K562 (cell line): ENCODE measurements at regions not wholly inside any gene's neighbourhood (a gene's known extent, or its start where the extent isn't known, plus 50 kb on each side); places are given as distances from the start of the nearest gene placed in this dataset.

Source experiments
- ATAC-seq: fragments of 200-7000 bp; cut with Tn5 transposase; 3 replicates; pipeline ENCODE4 v1.9.1; 2020; ENCODE audit warnings: moderate library complexity
- BruUV-seq: library from RNA; stranded (reverse); fragments of 400-500 nt; replicated peaks from 2 replicates; lab custom pipeline; 2021; lab: Mats Ljungman, UMichigan
- CTCF ChIA-PET: fragments of 300-600 bp; formaldehyde crosslinking; extraction: SDS; loops from one replicate; lab custom pipeline; 2021; ENCODE audit warnings: low intra/inter-chr PET ratio; lab: Yijun Ruan, JAX
- POLR2A ChIA-PET: fragments of 300-600, 350-650 bp; sonication (Branson Sonifier 250); formaldehyde crosslinking; extraction: SDS; loops from one replicate; lab custom pipeline; 2021; ENCODE audit warnings: antibody characterized with exemption, inconsistent platforms; lab: Yijun Ruan, JAX
- DNase-seq, 4 experiments: peaks; one replicate each; pipeline versions ENCODE4 v3.0.0 to v3.0.0-alpha.2; 2011 to 2018; ENCODE audit warnings: low spot score in 3 of 4, mixed read lengths in 3 of 4; ENCODE audit errors: extremely low read depth in 1 of 4
- FAIRE-seq: peaks from 2 replicates; lab custom pipeline; 2011; peaks lifted over from hg19 to GRCh38; lab: Jason Lieb, UNC
- H2AFZ ChIP-seq: 2 replicates; pipeline ENCODE4 v1.6.0; 2011; ENCODE audit warnings: low read depth, low read length, control low read depth, inconsistent platforms
- H3K27ac ChIP-seq: fragments of 200-600 bp; 3 replicates; pipeline ENCODE4 v1.8.0; 2011; ENCODE audit warnings: low read depth, mild to moderate bottlenecking, control low read depth, inconsistent platforms, low read length, moderate library complexity, mixed read lengths; ENCODE audit errors: extremely low read depth
- H3K27me3 ChIP-seq, 2 experiments: fragments of 300-600 bp in 1 of 2; 2 replicates in 1 of 2; 3 replicates in 1 of 2; pipeline versions ENCODE4 v1.6.0 to v1.8.0; 2011; ENCODE audit warnings: inconsistent platforms in 2 of 2, low read length in 2 of 2, mild to moderate bottlenecking in 1 of 2, mixed read lengths in 1 of 2, moderate library complexity in 1 of 2; ENCODE audit not compliant: control insufficient read depth in 2 of 2, insufficient read depth in 2 of 2
- H3K36me3 ChIP-seq: fragments of 300-600 bp; 3 replicates; pipeline ENCODE4 v1.8.0; 2011; ENCODE audit warnings: mild to moderate bottlenecking, low read length, inconsistent platforms; ENCODE audit not compliant: control insufficient read depth, insufficient read depth
- H3K4me1 ChIP-seq, 2 experiments: fragments of 200-600 bp in 1 of 2; replicated peaks in 1 of 2; 2 replicates in 1 of 2; 3 replicates in 1 of 2; pipeline versions ENCODE4 v1.5.1 to v1.8.0; 2011; ENCODE audit warnings: inconsistent platforms in 2 of 2, low read length in 2 of 2, mild to moderate bottlenecking in 1 of 2, mixed read lengths in 1 of 2, moderate library complexity in 1 of 2; ENCODE audit not compliant: control insufficient read depth in 2 of 2, insufficient read depth in 2 of 2
- H3K4me2 ChIP-seq: 2 replicates; pipeline ENCODE4 v1.6.1; 2011; ENCODE audit warnings: low read length, control low read depth, inconsistent platforms, mixed read lengths; ENCODE audit not compliant: insufficient read depth
- H3K4me3 ChIP-seq: fragments of 200-600 bp; sonication (generic), shearing (Covaris generic); 2 replicates; pipeline ENCODE4 v1.5.1; 2016; ENCODE audit warnings: control low read depth, inconsistent platforms
- H3K79me2 ChIP-seq: fragments of 200-600 bp; 3 replicates; pipeline ENCODE4 v1.8.0; 2011; ENCODE audit warnings: low read length, inconsistent platforms; ENCODE audit not compliant: control insufficient read depth, insufficient read depth
- H3K9ac ChIP-seq, 2 experiments: 2 replicates each; pipeline versions ENCODE4 v1.6.0 to v1.6.1; 2011; ENCODE audit warnings: low read depth in 2 of 2, low read length in 2 of 2, control low read depth in 1 of 2, inconsistent platforms in 1 of 2, mild to moderate bottlenecking in 1 of 2, mixed read lengths in 1 of 2; ENCODE audit not compliant: insufficient read depth in 1 of 2
- H3K9me1 ChIP-seq: one replicate; pipeline ENCODE4 v1.6.0; 2011; ENCODE audit warnings: inconsistent platforms, mild to moderate bottlenecking, low read length, moderate library complexity; ENCODE audit not compliant: control insufficient read depth, insufficient read depth
- H3K9me3 ChIP-seq: replicated peaks from 2 replicates; pipeline ENCODE4 v1.5.1; 2011; ENCODE audit warnings: low read depth, low read length, inconsistent platforms; ENCODE audit not compliant: control insufficient read depth, insufficient read depth
- H4K20me1 ChIP-seq: replicated peaks from 2 replicates; pipeline ENCODE4 v1.6.1; 2011; ENCODE audit warnings: low read length, inconsistent platforms, mixed read lengths; ENCODE audit not compliant: control insufficient read depth, insufficient read depth
- CCAR2 ChIP-seq: fragments of 200-400 bp; formaldehyde crosslinking; IDR thresholded peaks from 2 replicates; pipeline ENCODE4 v1.6.1; 2017; ENCODE audit warnings: mild to moderate bottlenecking, low read depth, low read length
- CHD2 ChIP-seq: IDR thresholded peaks from 2 replicates; pipeline ENCODE4 v1.6.1; 2011; ENCODE audit warnings: low read depth, low read length
- FOXO4 ChIP-seq: fragments of 450-650 bp; formaldehyde crosslinking; IDR thresholded peaks from 2 replicates; pipeline ENCODE4 v1.4.0; 2020; ENCODE audit warnings: mild to moderate bottlenecking, moderate library complexity
- GABPA ChIP-seq: fragments of 200-800 bp; sonication (Bioruptor generic); conservative IDR thresholded peaks from 2 replicates; pipeline ENCODE4 v1.6.1; 2016; ENCODE audit warnings: low read depth, missing genetic modification characterization, missing compliant biosample characterization
- NFIC ChIP-seq: fragments of 450-650 bp; IDR thresholded peaks from 2 replicates; pipeline ENCODE4 v1.6.1; 2017; ENCODE audit warnings: mild to moderate bottlenecking, inconsistent platforms
- POU5F1 ChIP-seq: fragments of 150-350 bp; IDR thresholded peaks from 2 replicates; pipeline ENCODE4 v1.6.1; 2014; ENCODE audit warnings: borderline replicate concordance, low read length, low read depth, mild to moderate bottlenecking; ENCODE audit not compliant: partially characterized antibody
- RB1 ChIP-seq: fragments of 450-650 bp; IDR thresholded peaks from 2 replicates; pipeline ENCODE4 v1.6.1; 2017; ENCODE audit warnings: low read depth, mild to moderate bottlenecking
- RBM25 ChIP-seq: fragments of 200-400 bp; formaldehyde crosslinking; IDR thresholded peaks from 2 replicates; pipeline ENCODE4 v1.6.1; 2018; ENCODE audit warnings: low read length, low read depth, moderate library complexity; ENCODE audit not compliant: severe bottlenecking
- SOX6 ChIP-seq: fragments of 450-650 bp; IDR thresholded peaks from 2 replicates; pipeline ENCODE4 v1.6.1; 2014; ENCODE audit warnings: mild to moderate bottlenecking
- STAT5A ChIP-seq: IDR thresholded peaks from 2 replicates; pipeline ENCODE4 v1.6.1; 2012; ENCODE audit warnings: low read length, inconsistent platforms, borderline replicate concordance
- THRB ChIP-seq: fragments of 450-650 bp; formaldehyde crosslinking; conservative IDR thresholded peaks from 2 replicates; pipeline ENCODE4 v1.4.0; 2022; ENCODE audit warnings: mild to moderate bottlenecking, missing genetic modification characterization
- WHSC1 ChIP-seq: IDR thresholded peaks from one replicate; pipeline ENCODE4 v1.6.1; 2012; ENCODE audit warnings: low read length, control low read depth, inconsistent platforms
- ZBTB43 ChIP-seq: sonication (generic); formaldehyde crosslinking; IDR thresholded peaks from 2 replicates; pipeline ENCODE4 v1.8.0; 2023; ENCODE audit warnings: mild to moderate bottlenecking, missing genetic modification reagents
- ZFPM2 ChIP-seq: fragments of 250-450 bp; sonication (Bioruptor Pico); IDR thresholded peaks from 2 replicates; pipeline ENCODE4 v1.5.1; 2022; ENCODE audit warnings: mild to moderate bottlenecking
- ZNF561 ChIP-seq: fragments of 450-650 bp; formaldehyde crosslinking; conservative IDR thresholded peaks from 2 replicates; pipeline ENCODE4 v1.4.0; 2020; ENCODE audit warnings: mild to moderate bottlenecking, moderate library complexity
- WGBS: fragments of 100-300 bp; shearing (Covaris generic); methylation state at CpG from one replicate; pipeline ENCODE4 v1.1.6; 2016; ENCODE audit warnings: low coverage, mixed read lengths; ENCODE audit not compliant: insufficient coverage; ENCODE audit errors: missing lambda C conversion rate; 5-methylcytosine and 5-hydroxymethylcytosine counted together
- in situ Hi-C: fragments of 300-500 bp; cut with MboI; formaldehyde crosslinking; loops from 4 replicates; pipeline ENCODE4 v1.15.0; 2018; ENCODE audit warnings: inconsistent platforms, mixed read lengths
- intact Hi-C: fragments of 100-400 bp; cut with micrococcal nuclease; formaldehyde crosslinking; loops from 2 replicates; pipeline ENCODE4 v1.14.2; 2022

- no peaks in the 10 kb centered on the region for H3K36me3 ChIP-seq
- POLR2A ChIA-PET: no interaction called here
- DNase-seq: no peak
- H3K79me2 ChIP-seq: no peaks in the 10 kb centered on the region
- no peak overlapping the region for H3K9ac ChIP-seq
- H3K27ac ChIP-seq: no peak overlapping the region
- no TSS peak for BruUV-seq
- H3K9me1 ChIP-seq: no peaks in the 10 kb centered on the region
- H3K4me2 ChIP-seq: no peak overlapping the region
- intact Hi-C loops: no loop called here
- CTCF ChIA-PET: no interaction called here
- H3K4me1 ChIP-seq: no peaks in the 10 kb centered on the region
- H3K27me3 ChIP-seq: no peaks in the 10 kb centered on the region
- no peak overlapping the region for H2AFZ ChIP-seq
- ATAC-seq: no peak
- no peak for TF ChIP-seq GABPA (tag)
- no peak for TF ChIP-seq SOX6
- no peak for TF ChIP-seq RB1
- no peak for TF ChIP-seq CCAR2
- 0% methylated on average over 4 of the region's 4 CpGs for WGBS
- H4K20me1 ChIP-seq: no peaks in the 10 kb centered on the region
- FAIRE-seq: no peak
- H3K4me3 ChIP-seq: no peak overlapping the region
- H3K9me3 ChIP-seq: no peaks in the 10 kb centered on the region
- in situ Hi-C loops: no loop called here
Measured at GRCh38 chr18:45349019-45349418, 266.3 kb upstream of the SLC14A2 start.

GRCh38 chr18:45349467-45349866, 265.8 kb upstream of the SLC14A2 start:
- no peak overlapping the region for H3K4me2 ChIP-seq
- FAIRE-seq: no peak
- TF ChIP-seq ZFPM2 (CRISPR knock-in tag): no peak
- TF ChIP-seq ZBTB43 (CRISPR knock-in tag): no peak
- TF ChIP-seq WHSC1: no peak
- TF ChIP-seq POU5F1: no peak
- no peak for TF ChIP-seq STAT5A
- TF ChIP-seq ZNF561 (CRISPR knock-in tag): no peak
- TF ChIP-seq FOXO4: no peak
- no peak for TF ChIP-seq CHD2
- TF ChIP-seq NFIC: no peak
- TF ChIP-seq RBM25: no peak
- no peak for TF ChIP-seq THRB

More at GRCh38 chr18:45349467-45349866, 265.8 kb upstream of the SLC14A2 start:
- no peak for DNase-seq
- H4K20me1 ChIP-seq: no peaks in the 10 kb centered on the region
- ChIA-PET POLR2A (no interaction called here), CTCF (no interaction called here)
- H3K27ac ChIP-seq: no peak overlapping the region
- 0% methylated on average over 2 of the region's 2 CpGs for WGBS
- intact Hi-C loops: no loop called here
- H3K27me3 ChIP-seq: no peaks in the 10 kb centered on the region
- no peak overlapping the region for H3K4me3 ChIP-seq
- H3K79me2 ChIP-seq: no peaks in the 10 kb centered on the region
- no peaks in the 10 kb centered on the region for H3K9me3 ChIP-seq
- no peaks in the 10 kb centered on the region for H3K36me3 ChIP-seq
- no peaks in the 10 kb centered on the region for H3K4me1 ChIP-seq
- BruUV-seq: no TSS peak
- H3K9ac ChIP-seq: no peak overlapping the region
- in situ Hi-C loops: no loop called here
- no peaks in the 10 kb centered on the region for H3K9me1 ChIP-seq
- H2AFZ ChIP-seq: no peak overlapping the region
- ATAC-seq: no peak
